HG03521 (cell line): ENCODE measurements at regions not wholly inside any gene's neighbourhood (a gene's known extent, or its start where the extent isn't known, plus 50 kb on each side); places are given as distances from the start of the nearest gene placed in this dataset.
A peak's percentile ranks its signal among the peaks of the same experiment; 100 is the strongest.
"Not testable (repeated sequence)": the region's sequence is repeated elsewhere in the genome, so short reads cannot be mapped to it uniquely, and the experiment has no call there.

Experiments
- ATAC-seq: cut with Tn5 transposase; IDR thresholded peaks from one replicate; pipeline ENCODE4 v1.9.1; 2021; ENCODE audit warnings: mild to moderate bottlenecking, moderate library complexity; ENCODE audit not compliant: unreplicated experiment

GRCh38 chr12:94863321-94864035, 140.0 kb downstream of the NDUFA12 start:
- no peak for ATAC-seq

- ATAC-seq: no peak
These were observed 141.1 kb downstream of the NDUFA12 start for GRCh38 chr12:94862421-94862820.

GRCh38 chr12:94856324-94856723, 147.2 kb downstream of the NDUFA12 start:
- no peak for ATAC-seq

GRCh38 chr12:94855853-94856252, 147.6 kb downstream of the NDUFA12 start:
- ATAC-seq: no peak

GRCh38 chr12:94851396-94852028, 152.0 kb downstream of the NDUFA12 start:
- ATAC-seq: no peak

GRCh38 chr12:94849411-94849976, 154.0 kb downstream of the NDUFA12 start:
- no peak for ATAC-seq

- no peak for ATAC-seq
These were observed 154.5 kb downstream of the NDUFA12 start for GRCh38 chr12:94848966-94849365.

- no peak for ATAC-seq
These were observed 158.4 kb downstream of the NDUFA12 start for GRCh38 chr12:94845110-94845509.

- no peak for ATAC-seq
These were observed 159.0 kb downstream of the NDUFA12 start for GRCh38 chr12:94844452-94844851.

GRCh38 chr12:94841904-94842610, 161.4 kb downstream of the NDUFA12 start:
- ATAC-seq: no peak

GRCh38 chr12:94841177-94841576, 162.3 kb downstream of the NDUFA12 start:
- ATAC-seq: no peak

- no peak for ATAC-seq
These were observed 164.2 kb downstream of the NDUFA12 start for GRCh38 chr12:94839347-94839746.

- ATAC-seq: not testable (repeated sequence)
These were observed 166.4 kb downstream of the NDUFA12 start for GRCh38 chr12:94836952-94837670.

GRCh38 chr12:94834036-94834625, 169.4 kb downstream of the NDUFA12 start:
- ATAC-seq: no peak

GRCh38 chr12:94832780-94833681, 170.5 kb downstream of the NDUFA12 start:
- ATAC-seq: no peak

GRCh38 chr12:94832105-94832504, 171.4 kb downstream of the NDUFA12 start:
- ATAC-seq: no peak

- peak; percentile 83 for ATAC-seq
These were observed 172.3 kb downstream of the NDUFA12 start for GRCh38 chr12:94831081-94831751.

- ATAC-seq: no peak
These were observed 173.9 kb downstream of the NDUFA12 start for GRCh38 chr12:94829552-94829951.

- ATAC-seq: no peak
These were observed 168.7 kb upstream of the TMCC3 start for GRCh38 chr12:94819011-94819410.
